K562 (cell line): ENCODE measurements at regions not wholly inside any gene's neighbourhood (a gene's known extent, or its start where the extent isn't known, plus 50 kb on each side); places are given as distances from the start of the nearest gene placed in this dataset.

Source experiments
- ATAC-seq: fragments of 200-7000 bp; cut with Tn5 transposase; 3 replicates; pipeline ENCODE4 v1.9.1; 2020; ENCODE audit warnings: moderate library complexity
- BruUV-seq: library from RNA; stranded (reverse); fragments of 400-500 nt; replicated peaks from 2 replicates; lab custom pipeline; 2021; lab: Mats Ljungman, UMichigan
- CTCF ChIA-PET: fragments of 300-600 bp; formaldehyde crosslinking; extraction: SDS; loops from one replicate; lab custom pipeline; 2021; ENCODE audit warnings: low intra/inter-chr PET ratio; lab: Yijun Ruan, JAX
- POLR2A ChIA-PET: fragments of 300-600, 350-650 bp; sonication (Branson Sonifier 250); formaldehyde crosslinking; extraction: SDS; loops from one replicate; lab custom pipeline; 2021; ENCODE audit warnings: antibody characterized with exemption, inconsistent platforms; lab: Yijun Ruan, JAX
- DNase-seq, 4 experiments: peaks; one replicate each; pipeline versions ENCODE4 v3.0.0 to v3.0.0-alpha.2; 2011 to 2018; ENCODE audit warnings: low spot score in 3 of 4, mixed read lengths in 3 of 4; ENCODE audit errors: extremely low read depth in 1 of 4
- FAIRE-seq: peaks from 2 replicates; lab custom pipeline; 2011; peaks lifted over from hg19 to GRCh38; lab: Jason Lieb, UNC
- H2AFZ ChIP-seq: 2 replicates; pipeline ENCODE4 v1.6.0; 2011; ENCODE audit warnings: low read depth, low read length, control low read depth, inconsistent platforms
- H3K27ac ChIP-seq: fragments of 200-600 bp; 3 replicates; pipeline ENCODE4 v1.8.0; 2011; ENCODE audit warnings: low read depth, mild to moderate bottlenecking, control low read depth, inconsistent platforms, low read length, moderate library complexity, mixed read lengths; ENCODE audit errors: extremely low read depth
- H3K27me3 ChIP-seq, 2 experiments: fragments of 300-600 bp in 1 of 2; 2 replicates in 1 of 2; 3 replicates in 1 of 2; pipeline versions ENCODE4 v1.6.0 to v1.8.0; 2011; ENCODE audit warnings: inconsistent platforms in 2 of 2, low read length in 2 of 2, mild to moderate bottlenecking in 1 of 2, mixed read lengths in 1 of 2, moderate library complexity in 1 of 2; ENCODE audit not compliant: control insufficient read depth in 2 of 2, insufficient read depth in 2 of 2
- H3K36me3 ChIP-seq: fragments of 300-600 bp; 3 replicates; pipeline ENCODE4 v1.8.0; 2011; ENCODE audit warnings: mild to moderate bottlenecking, low read length, inconsistent platforms; ENCODE audit not compliant: control insufficient read depth, insufficient read depth
- H3K4me1 ChIP-seq, 2 experiments: fragments of 200-600 bp in 1 of 2; replicated peaks in 1 of 2; 2 replicates in 1 of 2; 3 replicates in 1 of 2; pipeline versions ENCODE4 v1.5.1 to v1.8.0; 2011; ENCODE audit warnings: inconsistent platforms in 2 of 2, low read length in 2 of 2, mild to moderate bottlenecking in 1 of 2, mixed read lengths in 1 of 2, moderate library complexity in 1 of 2; ENCODE audit not compliant: control insufficient read depth in 2 of 2, insufficient read depth in 2 of 2
- H3K4me2 ChIP-seq: 2 replicates; pipeline ENCODE4 v1.6.1; 2011; ENCODE audit warnings: low read length, control low read depth, inconsistent platforms, mixed read lengths; ENCODE audit not compliant: insufficient read depth
- H3K4me3 ChIP-seq: fragments of 200-600 bp; sonication (generic), shearing (Covaris generic); 2 replicates; pipeline ENCODE4 v1.5.1; 2016; ENCODE audit warnings: control low read depth, inconsistent platforms
- H3K79me2 ChIP-seq: fragments of 200-600 bp; 3 replicates; pipeline ENCODE4 v1.8.0; 2011; ENCODE audit warnings: low read length, inconsistent platforms; ENCODE audit not compliant: control insufficient read depth, insufficient read depth
- H3K9ac ChIP-seq, 2 experiments: 2 replicates each; pipeline versions ENCODE4 v1.6.0 to v1.6.1; 2011; ENCODE audit warnings: low read depth in 2 of 2, low read length in 2 of 2, control low read depth in 1 of 2, inconsistent platforms in 1 of 2, mild to moderate bottlenecking in 1 of 2, mixed read lengths in 1 of 2; ENCODE audit not compliant: insufficient read depth in 1 of 2
- H3K9me1 ChIP-seq: one replicate; pipeline ENCODE4 v1.6.0; 2011; ENCODE audit warnings: inconsistent platforms, mild to moderate bottlenecking, low read length, moderate library complexity; ENCODE audit not compliant: control insufficient read depth, insufficient read depth
- H3K9me3 ChIP-seq: replicated peaks from 2 replicates; pipeline ENCODE4 v1.5.1; 2011; ENCODE audit warnings: low read depth, low read length, inconsistent platforms; ENCODE audit not compliant: control insufficient read depth, insufficient read depth
- H4K20me1 ChIP-seq: replicated peaks from 2 replicates; pipeline ENCODE4 v1.6.1; 2011; ENCODE audit warnings: low read length, inconsistent platforms, mixed read lengths; ENCODE audit not compliant: control insufficient read depth, insufficient read depth
- FOXJ3 ChIP-seq: sonication (generic); formaldehyde crosslinking; IDR thresholded peaks from 2 replicates; pipeline ENCODE4 v1.4.0; 2020; ENCODE audit warnings: mild to moderate bottlenecking, missing genetic modification reagents
- HNRNPH1 ChIP-seq: fragments of 200-400 bp; formaldehyde crosslinking; optimal IDR thresholded peaks from 2 replicates; pipeline ENCODE3; 2017; ENCODE audit warnings: low read depth, mild to moderate bottlenecking, low read length, moderate library complexity
- KAT8 ChIP-seq: fragments of 450-650 bp; IDR thresholded peaks from 2 replicates; pipeline ENCODE4 v1.6.1; 2016; ENCODE audit warnings: low read depth, mild to moderate bottlenecking
- MAFG ChIP-seq: fragments of 450-650 bp; conservative IDR thresholded peaks from 2 replicates; pipeline ENCODE4 v1.6.1; 2016; ENCODE audit warnings: missing genetic modification characterization, missing compliant biosample characterization
- NONO ChIP-seq, 2 experiments: fragments of 200-400 bp in 1 of 2; fragments of 450-650 bp in 1 of 2; formaldehyde crosslinking in 1 of 2; IDR thresholded peaks; 2 replicates each; pipeline ENCODE4 v1.6.1; 2017; ENCODE audit warnings: low read depth in 2 of 2, mild to moderate bottlenecking in 2 of 2, moderate library complexity in 2 of 2, low read length in 1 of 2
- PHB2 ChIP-seq: fragments of 450-650 bp; IDR thresholded peaks from 2 replicates; pipeline ENCODE4 v1.6.1; 2017; ENCODE audit warnings: low read depth
- TAF15 ChIP-seq: fragments of 200-400 bp; formaldehyde crosslinking; IDR thresholded peaks from 2 replicates; pipeline ENCODE4 v1.6.1; 2017; ENCODE audit warnings: mild to moderate bottlenecking, low read depth, low read length, moderate library complexity
- TAL1 ChIP-seq: fragments of 450-650 bp; IDR thresholded peaks from 2 replicates; pipeline ENCODE4 v1.6.1; 2016; ENCODE audit warnings: mild to moderate bottlenecking
- WGBS: fragments of 100-300 bp; shearing (Covaris generic); methylation state at CpG from one replicate; pipeline ENCODE4 v1.1.6; 2016; ENCODE audit warnings: low coverage, mixed read lengths; ENCODE audit not compliant: insufficient coverage; ENCODE audit errors: missing lambda C conversion rate; 5-methylcytosine and 5-hydroxymethylcytosine counted together
- in situ Hi-C: fragments of 300-500 bp; cut with MboI; formaldehyde crosslinking; loops from 4 replicates; pipeline ENCODE4 v1.15.0; 2018; ENCODE audit warnings: inconsistent platforms, mixed read lengths
- intact Hi-C: fragments of 100-400 bp; cut with micrococcal nuclease; formaldehyde crosslinking; loops from 2 replicates; pipeline ENCODE4 v1.14.2; 2022
- TF ChIP-seq, protein P1 (sequence below): sonication (generic); IDR thresholded peaks from 2 replicates; pipeline ENCODE4 v1.6.1; 2016
- TF ChIP-seq, protein P2 (sequence below): IDR thresholded peaks from 3 replicates; pipeline ENCODE4 v1.6.1; 2011; ENCODE audit warnings: borderline replicate concordance, mild to moderate bottlenecking, moderate library complexity; ENCODE audit not compliant: insufficient read length; ENCODE audit errors: extremely low read depth

DNA sequence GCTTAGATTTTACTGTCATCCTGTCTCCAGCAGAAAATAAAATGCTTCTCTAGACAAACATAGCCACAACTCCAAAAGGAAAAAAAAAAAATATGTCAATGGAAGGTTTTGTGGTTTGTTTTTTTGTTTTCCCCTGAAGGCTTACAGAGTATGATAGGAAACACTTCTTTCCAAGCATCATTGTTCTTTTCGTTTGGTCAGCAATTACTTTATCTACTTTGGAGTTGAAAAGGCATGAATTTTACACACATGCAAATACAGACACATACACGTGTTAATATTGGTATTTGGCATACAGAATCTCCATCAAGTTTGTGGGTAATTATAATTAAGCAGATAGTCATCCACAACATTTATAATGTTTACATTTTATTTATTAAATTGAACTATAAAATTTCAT lies 496.9 kb upstream of the MBL2 start:
- no peaks in the 10 kb centered on the region for H3K79me2 ChIP-seq
- no peaks in the 10 kb centered on the region for H3K4me1 ChIP-seq
- ChIA-PET CTCF (no interaction called here), POLR2A (interaction anchor here (0.5 kb wide), 1 partner anchor 1531 kb away, joined by 3 read pairs; no protein-coding TSS in a partner anchor)
- no peaks in the 10 kb centered on the region for H3K27me3 ChIP-seq
- ATAC-seq = no peak
- no peaks in the 10 kb centered on the region for H4K20me1 ChIP-seq
- no peaks in the 10 kb centered on the region; the same call in 1 of the 2 replicates for H3K9me3 ChIP-seq
- no peak overlapping the region for H3K9ac ChIP-seq
- no peaks in the 10 kb centered on the region for H3K36me3 ChIP-seq
- no peaks in the 10 kb centered on the region for H3K9me1 ChIP-seq
- no peak overlapping the region for H2AFZ ChIP-seq
- no peak overlapping the region for H3K27ac ChIP-seq
- DNase-seq = no peak
- intact Hi-C loops (no loop called here), in situ Hi-C loops (no loop called here)
- no peak for FAIRE-seq
- 0% methylated on average over 2 of the region's 2 CpGs for WGBS
- H3K4me3 ChIP-seq = no peak overlapping the region
- TF ChIP-seq MAFG (tag) (0 out of 2 replicates have a peak, but pooled peaks have one; percentile 8), KAT8 (no peak), PHB2 (no peak), TAF15 (no peak), NONO (IDR thresholded peaks at IDR 0.05; ENCODE audit: low read depth in 2 of 2, low read length in 1 of 2) (no peak), HNRNPH1 (no peak)
- TF ChIP-seq, all 486 proteins: peak for 1
- H3K4me2 ChIP-seq = no peak overlapping the region
- BruUV-seq = no TSS peak

DNA sequence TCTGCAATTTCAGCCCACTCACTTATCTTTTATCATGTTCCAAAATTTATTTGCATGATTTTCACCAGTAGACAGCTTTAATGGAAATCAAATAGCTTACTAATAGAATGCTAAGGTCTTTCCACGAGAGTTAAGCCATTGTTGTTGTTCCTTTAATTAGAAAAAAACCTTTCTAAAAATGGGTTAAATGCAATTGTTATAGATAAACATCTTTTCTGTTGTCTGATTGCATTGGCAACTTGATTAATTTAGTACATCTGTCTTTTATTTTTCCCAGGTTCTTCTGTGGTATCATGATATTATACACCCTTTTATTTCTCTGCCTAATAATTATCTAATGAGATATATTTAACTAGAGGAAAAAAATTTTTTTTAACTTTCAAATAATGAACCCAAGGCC lies 487.6 kb upstream of the MBL2 start:
- no peak overlapping the region for H3K4me2 ChIP-seq
- H3K4me3 ChIP-seq = no peak overlapping the region
- POLR2A ChIA-PET = no interaction called here
- in situ Hi-C loops (no loop called here), intact Hi-C loops (no loop called here)
- peaks cover 2% of the 10 kb centered on the region; the same call in 1 of the 2 replicates for H3K9me3 ChIP-seq
- FAIRE-seq (no peak), ATAC-seq (no peak), DNase-seq (no peak)
- BruUV-seq = no TSS peak
- CTCF ChIA-PET = no interaction called here
- H3K36me3 ChIP-seq = no peaks in the 10 kb centered on the region
- H3K27ac ChIP-seq = no peak overlapping the region
- TF ChIP-seq, protein P1, sequence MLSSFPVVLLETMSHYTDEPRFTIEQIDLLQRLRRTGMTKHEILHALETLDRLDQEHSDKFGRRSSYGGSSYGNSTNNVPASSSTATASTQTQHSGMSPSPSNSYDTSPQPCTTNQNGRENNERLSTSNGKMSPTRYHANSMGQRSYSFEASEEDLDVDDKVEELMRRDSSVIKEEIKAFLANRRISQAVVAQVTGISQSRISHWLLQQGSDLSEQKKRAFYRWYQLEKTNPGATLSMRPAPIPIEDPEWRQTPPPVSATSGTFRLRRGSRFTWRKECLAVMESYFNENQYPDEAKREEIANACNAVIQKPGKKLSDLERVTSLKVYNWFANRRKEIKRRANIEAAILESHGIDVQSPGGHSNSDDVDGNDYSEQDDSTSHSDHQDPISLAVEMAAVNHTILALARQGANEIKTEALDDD = no peak
- TF ChIP-seq, protein P2, sequence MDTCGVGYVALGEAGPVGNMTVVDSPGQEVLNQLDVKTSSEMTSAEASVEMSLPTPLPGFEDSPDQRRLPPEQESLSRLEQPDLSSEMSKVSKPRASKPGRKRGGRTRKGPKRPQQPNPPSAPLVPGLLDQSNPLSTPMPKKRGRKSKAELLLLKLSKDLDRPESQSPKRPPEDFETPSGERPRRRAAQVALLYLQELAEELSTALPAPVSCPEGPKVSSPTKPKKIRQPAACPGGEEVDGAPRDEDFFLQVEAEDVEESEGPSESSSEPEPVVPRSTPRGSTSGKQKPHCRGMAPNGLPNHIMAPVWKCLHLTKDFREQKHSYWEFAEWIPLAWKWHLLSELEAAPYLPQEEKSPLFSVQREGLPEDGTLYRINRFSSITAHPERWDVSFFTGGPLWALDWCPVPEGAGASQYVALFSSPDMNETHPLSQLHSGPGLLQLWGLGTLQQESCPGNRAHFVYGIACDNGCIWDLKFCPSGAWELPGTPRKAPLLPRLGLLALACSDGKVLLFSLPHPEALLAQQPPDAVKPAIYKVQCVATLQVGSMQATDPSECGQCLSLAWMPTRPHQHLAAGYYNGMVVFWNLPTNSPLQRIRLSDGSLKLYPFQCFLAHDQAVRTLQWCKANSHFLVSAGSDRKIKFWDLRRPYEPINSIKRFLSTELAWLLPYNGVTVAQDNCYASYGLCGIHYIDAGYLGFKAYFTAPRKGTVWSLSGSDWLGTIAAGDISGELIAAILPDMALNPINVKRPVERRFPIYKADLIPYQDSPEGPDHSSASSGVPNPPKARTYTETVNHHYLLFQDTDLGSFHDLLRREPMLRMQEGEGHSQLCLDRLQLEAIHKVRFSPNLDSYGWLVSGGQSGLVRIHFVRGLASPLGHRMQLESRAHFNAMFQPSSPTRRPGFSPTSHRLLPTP = no peak
- TF ChIP-seq FOXJ3 (CRISPR knock-in tag) = no peak
- no peak for TF ChIP-seq TAL1
- H3K9me1 ChIP-seq = no peaks in the 10 kb centered on the region
- 0% methylated on average over 1 of the region's 1 CpG for WGBS
- H4K20me1 ChIP-seq = no peaks in the 10 kb centered on the region
- H3K79me2 ChIP-seq = no peaks in the 10 kb centered on the region
- no peaks in the 10 kb centered on the region for H3K27me3 ChIP-seq
- no peaks in the 10 kb centered on the region for H3K4me1 ChIP-seq
- no peak overlapping the region for H3K9ac ChIP-seq
- no peak overlapping the region for H2AFZ ChIP-seq
